Ishikawa (cell line): ENCODE measurements at regions not wholly inside any gene's neighbourhood (a gene's known extent, or its start where the extent isn't known, plus 50 kb on each side); places are given as distances from the start of the nearest gene placed in this dataset.

Experiments used
- CEBPB ChIP-seq: IDR thresholded peaks from 2 replicates; pipeline ENCODE4 v1.6.1; 2012
- CREB1 ChIP-seq: IDR thresholded peaks from 2 replicates; pipeline ENCODE4 v1.6.1; 2012; ENCODE audit warnings: low read depth
- EGR1 ChIP-seq: IDR thresholded peaks from 2 replicates; pipeline ENCODE4 v1.6.1; 2012
- EP300 ChIP-seq: IDR thresholded peaks from 2 replicates; pipeline ENCODE4 v1.6.1; 2012; ENCODE audit warnings: borderline replicate concordance
- FOXM1 ChIP-seq: IDR thresholded peaks from 2 replicates; pipeline ENCODE4 v1.6.1; 2012; ENCODE audit warnings: low read depth, borderline replicate concordance
- NFIC ChIP-seq: IDR thresholded peaks from 2 replicates; pipeline ENCODE4 v1.6.1; 2012
- RAD21 ChIP-seq: IDR thresholded peaks from 2 replicates; pipeline ENCODE4 v1.6.1; 2012; ENCODE audit warnings: low read depth
- TAF1 ChIP-seq: IDR thresholded peaks from 2 replicates; pipeline ENCODE4 v1.6.1; 2012; ENCODE audit warnings: low read depth, mild to moderate bottlenecking
- TCF12 ChIP-seq: IDR thresholded peaks from 2 replicates; pipeline ENCODE4 v1.6.1; 2012; ENCODE audit warnings: low read depth
- TEAD4 ChIP-seq: IDR thresholded peaks from 2 replicates; pipeline ENCODE4 v1.6.1; 2012
- YY1 ChIP-seq: IDR thresholded peaks from 2 replicates; pipeline ENCODE4 v1.6.1; 2012; ENCODE audit warnings: low read depth
- ZBTB7A ChIP-seq: IDR thresholded peaks from 2 replicates; pipeline ENCODE4 v1.6.1; 2012; ENCODE audit warnings: low read depth
- TF ChIP-seq, protein P1 (sequence below): IDR thresholded peaks from 2 replicates; pipeline ENCODE4 v1.6.1; 2012; ENCODE audit warnings: low read depth, mild to moderate bottlenecking
- TF ChIP-seq, protein P2 (sequence below): IDR thresholded peaks from 2 replicates; pipeline ENCODE4 v1.6.1; 2012
- TF ChIP-seq, protein P3 (sequence below): IDR thresholded peaks from 2 replicates; pipeline ENCODE4 v1.6.1; 2012

DNA sequence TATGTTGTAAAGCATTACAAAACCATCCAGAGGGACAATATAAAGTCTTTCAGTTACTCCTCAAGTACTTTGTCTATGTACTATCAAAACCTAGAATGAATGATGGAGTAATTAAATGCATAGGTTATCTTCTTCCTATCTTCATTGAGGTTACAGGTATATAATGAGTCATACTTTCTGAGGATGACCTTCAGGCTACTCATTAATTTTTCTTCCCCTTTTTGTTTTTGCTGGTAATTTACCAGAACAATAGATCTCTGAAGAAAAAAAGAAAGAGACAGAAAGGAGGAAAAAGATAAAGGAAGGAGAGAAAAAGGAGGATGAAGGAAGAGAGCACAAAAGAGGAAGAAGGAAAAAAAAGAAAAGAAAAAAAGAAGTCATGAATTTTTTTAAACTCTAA is 398.4 kb downstream of the TBC1D32 start:
- TF ChIP-seq EGR1, result no peak
- TF ChIP-seq CEBPB, result no peak
- no peak for TF ChIP-seq YY1
- no peak for TF ChIP-seq RAD21
- TF ChIP-seq, protein P1, sequence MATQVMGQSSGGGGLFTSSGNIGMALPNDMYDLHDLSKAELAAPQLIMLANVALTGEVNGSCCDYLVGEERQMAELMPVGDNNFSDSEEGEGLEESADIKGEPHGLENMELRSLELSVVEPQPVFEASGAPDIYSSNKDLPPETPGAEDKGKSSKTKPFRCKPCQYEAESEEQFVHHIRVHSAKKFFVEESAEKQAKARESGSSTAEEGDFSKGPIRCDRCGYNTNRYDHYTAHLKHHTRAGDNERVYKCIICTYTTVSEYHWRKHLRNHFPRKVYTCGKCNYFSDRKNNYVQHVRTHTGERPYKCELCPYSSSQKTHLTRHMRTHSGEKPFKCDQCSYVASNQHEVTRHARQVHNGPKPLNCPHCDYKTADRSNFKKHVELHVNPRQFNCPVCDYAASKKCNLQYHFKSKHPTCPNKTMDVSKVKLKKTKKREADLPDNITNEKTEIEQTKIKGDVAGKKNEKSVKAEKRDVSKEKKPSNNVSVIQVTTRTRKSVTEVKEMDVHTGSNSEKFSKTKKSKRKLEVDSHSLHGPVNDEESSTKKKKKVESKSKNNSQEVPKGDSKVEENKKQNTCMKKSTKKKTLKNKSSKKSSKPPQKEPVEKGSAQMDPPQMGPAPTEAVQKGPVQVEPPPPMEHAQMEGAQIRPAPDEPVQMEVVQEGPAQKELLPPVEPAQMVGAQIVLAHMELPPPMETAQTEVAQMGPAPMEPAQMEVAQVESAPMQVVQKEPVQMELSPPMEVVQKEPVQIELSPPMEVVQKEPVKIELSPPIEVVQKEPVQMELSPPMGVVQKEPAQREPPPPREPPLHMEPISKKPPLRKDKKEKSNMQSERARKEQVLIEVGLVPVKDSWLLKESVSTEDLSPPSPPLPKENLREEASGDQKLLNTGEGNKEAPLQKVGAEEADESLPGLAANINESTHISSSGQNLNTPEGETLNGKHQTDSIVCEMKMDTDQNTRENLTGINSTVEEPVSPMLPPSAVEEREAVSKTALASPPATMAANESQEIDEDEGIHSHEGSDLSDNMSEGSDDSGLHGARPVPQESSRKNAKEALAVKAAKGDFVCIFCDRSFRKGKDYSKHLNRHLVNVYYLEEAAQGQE, result no peak
- no peak for TF ChIP-seq CREB1
- TF ChIP-seq TEAD4, result no peak
- no peak for TF ChIP-seq EP300
- TF ChIP-seq TCF12, result no peak
- TF ChIP-seq, protein P2, sequence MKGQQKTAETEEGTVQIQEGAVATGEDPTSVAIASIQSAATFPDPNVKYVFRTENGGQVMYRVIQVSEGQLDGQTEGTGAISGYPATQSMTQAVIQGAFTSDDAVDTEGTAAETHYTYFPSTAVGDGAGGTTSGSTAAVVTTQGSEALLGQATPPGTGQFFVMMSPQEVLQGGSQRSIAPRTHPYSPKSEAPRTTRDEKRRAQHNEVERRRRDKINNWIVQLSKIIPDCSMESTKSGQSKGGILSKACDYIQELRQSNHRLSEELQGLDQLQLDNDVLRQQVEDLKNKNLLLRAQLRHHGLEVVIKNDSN, result no peak
- TF ChIP-seq TAF1, result no peak
- TF ChIP-seq FOXM1, result no peak
- TF ChIP-seq ZBTB7A, result no peak
- no peak for TF ChIP-seq NFIC

DNA sequence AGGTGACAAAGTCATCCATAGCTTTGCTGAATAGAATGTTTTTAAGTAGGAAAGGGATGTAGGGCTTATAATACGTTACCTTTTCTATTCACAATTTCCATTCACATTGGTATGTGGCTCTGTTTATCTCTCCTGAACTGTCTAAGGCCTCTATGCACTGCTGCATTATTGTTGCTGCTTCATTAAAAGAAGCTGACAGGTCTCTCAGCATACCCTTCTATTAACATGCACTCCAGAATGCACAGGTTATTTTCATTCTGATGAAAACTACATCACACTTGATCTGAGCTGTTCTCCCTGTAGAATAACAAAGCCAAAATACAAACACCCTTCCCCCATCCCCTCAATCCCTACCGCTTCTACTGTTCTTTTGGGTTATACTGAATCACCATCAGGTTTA is 399.3 kb downstream of the TBC1D32 start:
- TF ChIP-seq ZBTB7A (no peak), EP300 (no peak), NFIC (no peak), EGR1 (no peak)
- TF ChIP-seq, protein P1, result no peak

DNA sequence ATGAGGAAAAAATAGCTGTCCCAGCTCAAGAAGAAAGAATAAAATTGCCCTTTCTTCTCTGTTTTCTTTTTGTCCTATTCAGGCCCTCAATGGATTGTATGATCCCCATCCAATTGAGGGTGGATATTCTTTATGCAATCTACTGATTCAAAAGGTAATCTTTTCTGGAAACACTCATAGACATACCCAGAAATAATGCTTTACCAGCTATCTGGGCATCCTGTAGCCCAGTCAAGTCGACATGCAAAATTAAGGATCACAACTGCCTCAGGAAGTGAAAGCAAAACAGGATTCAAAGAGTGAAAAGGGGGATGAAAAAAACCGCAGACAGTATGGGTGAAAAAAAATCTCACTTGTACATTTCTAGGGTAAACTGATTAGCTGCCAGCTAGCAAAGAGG is 410.1 kb downstream of the TBC1D32 start:
- TF ChIP-seq, protein P1, result no peak
- no peak for TF ChIP-seq CREB1
- TF ChIP-seq, protein P2, result no peak
- TF ChIP-seq ZBTB7A, result no peak
- TF ChIP-seq, protein P3, sequence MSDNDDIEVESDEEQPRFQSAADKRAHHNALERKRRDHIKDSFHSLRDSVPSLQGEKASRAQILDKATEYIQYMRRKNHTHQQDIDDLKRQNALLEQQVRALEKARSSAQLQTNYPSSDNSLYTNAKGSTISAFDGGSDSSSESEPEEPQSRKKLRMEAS, result no peak
- TF ChIP-seq TCF12, result no peak
- TF ChIP-seq YY1, result no peak
- no peak for TF ChIP-seq CEBPB
- TF ChIP-seq TEAD4, result no peak
- no peak for TF ChIP-seq EGR1
- TF ChIP-seq TAF1, result no peak
- no peak for TF ChIP-seq RAD21
- TF ChIP-seq NFIC, result no peak
- no peak for TF ChIP-seq FOXM1
- no peak for TF ChIP-seq EP300

DNA sequence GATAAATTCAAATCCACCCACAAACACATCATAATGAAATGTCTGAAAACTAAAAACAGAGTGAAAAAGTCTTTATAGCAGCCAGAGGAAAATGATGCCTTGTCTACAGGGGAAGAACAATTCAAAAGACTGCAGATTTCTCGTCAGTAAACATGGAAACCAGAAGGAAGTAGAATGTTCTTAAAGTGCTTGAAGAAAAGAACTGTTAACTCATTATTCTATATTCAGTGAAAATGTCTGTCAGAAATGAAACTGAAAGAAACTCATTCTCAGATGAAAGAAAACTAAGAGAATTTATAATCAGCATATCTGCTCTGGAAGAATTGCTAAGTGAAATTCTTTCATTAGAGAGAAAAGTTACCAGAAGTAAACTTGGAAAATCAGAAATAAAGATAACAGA is 416.1 kb downstream of the TBC1D32 start:
- TF ChIP-seq RAD21 (no peak), TCF12 (no peak), CEBPB (no peak), EP300 (no peak), FOXM1 (no peak), TAF1 (no peak), EGR1 (no peak), CREB1 (no peak), TEAD4 (no peak), NFIC (no peak), ZBTB7A (no peak), YY1 (no peak)
- TF ChIP-seq, protein P3, result no peak
- TF ChIP-seq, protein P2, result no peak
- TF ChIP-seq, protein P1, result no peak
